ENCODE measurements at regions not wholly inside any gene's neighbourhood (a gene's known extent, or its start where the extent isn't known, plus 50 kb on each side); places are given as distances from the start of the nearest gene placed in this dataset.

GRCh38 chr7:82699773-82700186 lies 256.2 kb upstream of the CACNA2D1 start (continued):
- no peak for TF ChIP-seq ZNF462 (CRISPR knock-in tag; IDR thresholded peaks at IDR 0.05)
- TF ChIP-seq STAT1 (IDR thresholded peaks at IDR 0.05; ENCODE audit: unreplicated experiment), result no peak
- TF ChIP-seq NANOG (IDR thresholded peaks at IDR 0.05; ENCODE audit: borderline replicate concordance), result no peak
- no peak for TF ChIP-seq POLR2AphosphoS5 (IDR thresholded peaks at IDR 0.05; ENCODE audit: low read depth)

DNA sequence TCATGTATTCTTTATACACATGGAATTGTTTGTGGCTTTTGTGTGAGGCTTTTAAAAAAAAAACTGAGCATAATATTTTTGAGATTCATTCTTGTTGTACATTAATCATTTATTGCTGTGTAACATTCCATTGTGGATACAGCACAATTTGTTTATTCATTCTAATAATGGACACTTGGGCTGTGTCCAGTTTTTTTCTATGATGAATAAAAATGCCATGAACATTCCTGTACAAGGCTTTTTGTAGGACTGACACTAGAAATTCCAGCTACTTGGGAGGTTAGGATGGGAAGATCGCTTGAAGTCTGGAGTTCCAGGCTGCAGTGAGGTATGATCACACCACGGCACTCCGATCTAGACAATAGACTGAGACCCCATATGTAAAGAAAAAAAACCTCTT lies 254.3 kb upstream of the CACNA2D1 start:
- no peak overlapping the region for H3K4me2 ChIP-seq
- Mint-ChIP-seq H3K4me3 (no peak overlapping the region), H3K36me3 (ENCODE audit: low read depth) (no peaks in the 10 kb centered on the region), H3K27ac (no peak overlapping the region), H3K4me1 (peaks cover 21% of the 10 kb centered on the region; the same call in 2 of the 3 replicates), H3K9me3 (no peaks in the 10 kb centered on the region), H3K27me3 (ENCODE audit: insufficient read depth, low read depth, poor library complexity) (no peaks in the 10 kb centered on the region)
- ATAC-seq, result no peak
- H3F3A ChIP-seq (replicated peaks; ENCODE audit: low read depth), result no peaks in the 10 kb centered on the region
- no peaks in the 10 kb centered on the region for H3K79me2 ChIP-seq (replicated peaks; ENCODE audit: insufficient read depth)
- DNase-seq (ENCODE audit: low spot score), result no peak
- no peaks in the 10 kb centered on the region for H3K27me3 ChIP-seq (ENCODE audit: insufficient read depth)
- peaks cover 3% of the 10 kb centered on the region; the same call in 1 of the 2 replicates for H3K4me1 ChIP-seq (ENCODE audit: insufficient read depth)
- H3K4me3 ChIP-seq, result no peak overlapping the region
- no peaks in the 10 kb centered on the region for H4K20me1 ChIP-seq (replicated peaks; ENCODE audit: insufficient read depth)
- H3K9me2 ChIP-seq (ENCODE audit: insufficient read depth), result peaks cover 3% of the 10 kb centered on the region; the same call in 1 of the 2 replicates
- no peaks in the 10 kb centered on the region for H3K36me3 ChIP-seq (ENCODE audit: insufficient read depth)
- no peak overlapping the region for H2AFZ ChIP-seq
- no peak overlapping the region for H3K27ac ChIP-seq (ENCODE audit: low read depth)
- TF ChIP-seq POLR2AphosphoS5 (IDR thresholded peaks at IDR 0.05; ENCODE audit: low read depth) (no peak), JUNB (IDR thresholded peaks at IDR 0.05; ENCODE audit: unreplicated experiment) (no peak), EZH2phosphoT487 (IDR thresholded peaks at IDR 0.05; ENCODE audit: unreplicated experiment) (no peak), NANOG (IDR thresholded peaks at IDR 0.05; ENCODE audit: borderline replicate concordance) (no peak), ZNF331 (CRISPR knock-in tag; IDR thresholded peaks at IDR 0.05; ENCODE audit: low read depth) (no peak), CREB1 (CRISPR knock-in tag; IDR thresholded peaks at IDR 0.05; ENCODE audit: low read depth) (no peak), ZNF462 (CRISPR knock-in tag; IDR thresholded peaks at IDR 0.05) (no peak), ZNF114 (CRISPR knock-in tag; IDR thresholded peaks at IDR 0.05) (no peak), EZH2 (IDR thresholded peaks at IDR 0.05; ENCODE audit: low read depth, unreplicated experiment) (no peak)

Measured in GM23338 (cell line).